ENCODE measurements at regions not wholly inside any gene's neighbourhood (a gene's known extent, or its start where the extent isn't known, plus 50 kb on each side); places are given as distances from the start of the nearest gene placed in this dataset.
A peak's percentile ranks its signal among the peaks of the same experiment; 100 is the strongest.

DNA sequence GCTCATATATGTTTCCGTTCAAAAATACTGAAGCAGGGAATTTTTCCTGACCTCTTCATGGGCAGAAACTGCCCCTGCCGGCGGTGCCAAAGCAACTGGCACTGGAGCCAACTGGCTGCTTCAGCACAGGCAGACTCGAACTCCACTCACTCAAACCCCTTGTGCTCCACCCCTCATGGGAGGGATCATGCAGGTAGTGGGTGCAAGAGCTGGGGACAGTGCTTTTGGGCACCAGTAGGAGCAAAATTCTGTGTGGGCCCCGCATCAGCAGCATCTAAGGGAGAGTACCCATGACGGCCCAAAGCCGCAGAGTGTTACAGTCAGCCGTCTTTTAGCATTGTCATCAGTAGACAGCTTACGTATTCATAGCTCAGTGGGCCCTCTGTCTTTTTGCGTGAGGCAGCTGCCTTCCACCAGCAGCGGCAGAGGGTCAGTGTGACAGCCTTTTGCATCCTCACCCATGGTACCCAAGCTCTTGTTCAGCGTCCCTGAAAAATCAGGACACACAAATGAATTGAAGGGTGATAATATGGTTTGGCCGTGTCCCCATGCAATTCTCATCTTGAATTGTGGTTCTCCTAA lies 393.8 kb downstream of the SLITRK6 start (continued):
- TF ChIP-seq, protein P1, sequence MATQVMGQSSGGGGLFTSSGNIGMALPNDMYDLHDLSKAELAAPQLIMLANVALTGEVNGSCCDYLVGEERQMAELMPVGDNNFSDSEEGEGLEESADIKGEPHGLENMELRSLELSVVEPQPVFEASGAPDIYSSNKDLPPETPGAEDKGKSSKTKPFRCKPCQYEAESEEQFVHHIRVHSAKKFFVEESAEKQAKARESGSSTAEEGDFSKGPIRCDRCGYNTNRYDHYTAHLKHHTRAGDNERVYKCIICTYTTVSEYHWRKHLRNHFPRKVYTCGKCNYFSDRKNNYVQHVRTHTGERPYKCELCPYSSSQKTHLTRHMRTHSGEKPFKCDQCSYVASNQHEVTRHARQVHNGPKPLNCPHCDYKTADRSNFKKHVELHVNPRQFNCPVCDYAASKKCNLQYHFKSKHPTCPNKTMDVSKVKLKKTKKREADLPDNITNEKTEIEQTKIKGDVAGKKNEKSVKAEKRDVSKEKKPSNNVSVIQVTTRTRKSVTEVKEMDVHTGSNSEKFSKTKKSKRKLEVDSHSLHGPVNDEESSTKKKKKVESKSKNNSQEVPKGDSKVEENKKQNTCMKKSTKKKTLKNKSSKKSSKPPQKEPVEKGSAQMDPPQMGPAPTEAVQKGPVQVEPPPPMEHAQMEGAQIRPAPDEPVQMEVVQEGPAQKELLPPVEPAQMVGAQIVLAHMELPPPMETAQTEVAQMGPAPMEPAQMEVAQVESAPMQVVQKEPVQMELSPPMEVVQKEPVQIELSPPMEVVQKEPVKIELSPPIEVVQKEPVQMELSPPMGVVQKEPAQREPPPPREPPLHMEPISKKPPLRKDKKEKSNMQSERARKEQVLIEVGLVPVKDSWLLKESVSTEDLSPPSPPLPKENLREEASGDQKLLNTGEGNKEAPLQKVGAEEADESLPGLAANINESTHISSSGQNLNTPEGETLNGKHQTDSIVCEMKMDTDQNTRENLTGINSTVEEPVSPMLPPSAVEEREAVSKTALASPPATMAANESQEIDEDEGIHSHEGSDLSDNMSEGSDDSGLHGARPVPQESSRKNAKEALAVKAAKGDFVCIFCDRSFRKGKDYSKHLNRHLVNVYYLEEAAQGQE (IDR thresholded peaks at IDR 0.05; ENCODE audit: unreplicated experiment) = no peak

DNA sequence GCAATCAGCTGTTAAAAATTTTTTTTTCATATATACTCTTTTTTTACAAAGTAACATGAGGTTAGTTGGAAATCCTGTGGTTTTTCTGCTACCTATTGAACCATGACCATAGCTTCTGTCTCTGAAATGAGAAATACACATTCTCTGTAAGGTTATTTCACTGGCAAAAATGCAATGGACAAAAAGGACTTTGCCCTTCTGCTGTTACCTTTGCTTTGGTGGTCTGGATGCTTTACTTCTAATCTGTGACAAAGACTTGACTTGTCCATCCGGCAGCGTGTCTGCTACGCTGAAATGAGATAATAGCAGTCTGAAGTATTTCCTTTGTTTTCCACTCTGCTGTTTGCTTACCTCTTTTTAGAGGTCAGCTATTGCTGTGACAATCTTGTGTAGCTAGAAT lies 412.8 kb downstream of the SLITRK6 start:
- Histone ChIP-seq H3K79me2 (replicated peaks; ENCODE audit: insufficient read depth) (no peaks in the 10 kb centered on the region), H3F3A (replicated peaks; ENCODE audit: low read depth) (no peaks in the 10 kb centered on the region), H3K27ac (ENCODE audit: low read depth) (no peak overlapping the region), H3K27me3 (ENCODE audit: insufficient read depth) (no peaks in the 10 kb centered on the region), H3K4me3 (no peak overlapping the region), H3K9me2 (ENCODE audit: insufficient read depth) (no peaks in the 10 kb centered on the region), H3K4me1 (ENCODE audit: insufficient read depth) (no peaks in the 10 kb centered on the region), H4K20me1 (replicated peaks; ENCODE audit: insufficient read depth) (no peaks in the 10 kb centered on the region), H3K4me2 (no peak overlapping the region), H3K36me3 (ENCODE audit: insufficient read depth) (no peaks in the 10 kb centered on the region), H2AFZ (peak overlapping the region; percentile 11; the same call in 1 of the 2 replicates)
- H3K4me1 Mint-ChIP-seq = no peaks in the 10 kb centered on the region
- H3K4me3 Mint-ChIP-seq = no peak overlapping the region
- peaks cover 12% of the 10 kb centered on the region; the same call in 1 of the 3 replicates for H3K9me3 Mint-ChIP-seq
- peaks cover 3% of the 10 kb centered on the region; the same call in 1 of the 3 replicates for H3K36me3 Mint-ChIP-seq (ENCODE audit: low read depth)
- H3K27ac Mint-ChIP-seq = no peak overlapping the region
- no peaks in the 10 kb centered on the region for H3K27me3 Mint-ChIP-seq (ENCODE audit: insufficient read depth, low read depth, poor library complexity)
- ATAC-seq (no peak), DNase-seq (ENCODE audit: low spot score) (no peak)
- TF ChIP-seq, protein P1 (IDR thresholded peaks at IDR 0.05; ENCODE audit: unreplicated experiment) = no peak
- TF ChIP-seq CREB1 (CRISPR knock-in tag; IDR thresholded peaks at IDR 0.05; ENCODE audit: low read depth) = no peak
- no peak for TF ChIP-seq STAT1 (IDR thresholded peaks at IDR 0.05; ENCODE audit: unreplicated experiment)
- no peak for TF ChIP-seq NANOG (IDR thresholded peaks at IDR 0.05; ENCODE audit: borderline replicate concordance)
- no peak for TF ChIP-seq ZNF331 (CRISPR knock-in tag; IDR thresholded peaks at IDR 0.05; ENCODE audit: low read depth)
- TF ChIP-seq, protein P2, sequence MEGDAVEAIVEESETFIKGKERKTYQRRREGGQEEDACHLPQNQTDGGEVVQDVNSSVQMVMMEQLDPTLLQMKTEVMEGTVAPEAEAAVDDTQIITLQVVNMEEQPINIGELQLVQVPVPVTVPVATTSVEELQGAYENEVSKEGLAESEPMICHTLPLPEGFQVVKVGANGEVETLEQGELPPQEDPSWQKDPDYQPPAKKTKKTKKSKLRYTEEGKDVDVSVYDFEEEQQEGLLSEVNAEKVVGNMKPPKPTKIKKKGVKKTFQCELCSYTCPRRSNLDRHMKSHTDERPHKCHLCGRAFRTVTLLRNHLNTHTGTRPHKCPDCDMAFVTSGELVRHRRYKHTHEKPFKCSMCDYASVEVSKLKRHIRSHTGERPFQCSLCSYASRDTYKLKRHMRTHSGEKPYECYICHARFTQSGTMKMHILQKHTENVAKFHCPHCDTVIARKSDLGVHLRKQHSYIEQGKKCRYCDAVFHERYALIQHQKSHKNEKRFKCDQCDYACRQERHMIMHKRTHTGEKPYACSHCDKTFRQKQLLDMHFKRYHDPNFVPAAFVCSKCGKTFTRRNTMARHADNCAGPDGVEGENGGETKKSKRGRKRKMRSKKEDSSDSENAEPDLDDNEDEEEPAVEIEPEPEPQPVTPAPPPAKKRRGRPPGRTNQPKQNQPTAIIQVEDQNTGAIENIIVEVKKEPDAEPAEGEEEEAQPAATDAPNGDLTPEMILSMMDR (conservative IDR thresholded peaks at IDR 0.05; ENCODE audit: low read depth in 2 of 2) = no peak
- TF ChIP-seq POLR2AphosphoS5 (IDR thresholded peaks at IDR 0.05; ENCODE audit: low read depth) = no peak
- TF ChIP-seq EZH2phosphoT487 (IDR thresholded peaks at IDR 0.05; ENCODE audit: unreplicated experiment) = no peak
- no peak for TF ChIP-seq ZNF114 (CRISPR knock-in tag; IDR thresholded peaks at IDR 0.05)
- no peak for TF ChIP-seq JUNB (IDR thresholded peaks at IDR 0.05; ENCODE audit: unreplicated experiment)
